ENCODE measurements at regions not wholly inside any gene's neighbourhood (a gene's known extent, or its start where the extent isn't known, plus 50 kb on each side); places are given as distances from the start of the nearest gene placed in this dataset.
A peak's percentile ranks its signal among the peaks of the same experiment; 100 is the strongest.
"Not testable (repeated sequence)": the region's sequence is repeated elsewhere in the genome, so short reads cannot be mapped to it uniquely, and the experiment has no call there.

DNA sequence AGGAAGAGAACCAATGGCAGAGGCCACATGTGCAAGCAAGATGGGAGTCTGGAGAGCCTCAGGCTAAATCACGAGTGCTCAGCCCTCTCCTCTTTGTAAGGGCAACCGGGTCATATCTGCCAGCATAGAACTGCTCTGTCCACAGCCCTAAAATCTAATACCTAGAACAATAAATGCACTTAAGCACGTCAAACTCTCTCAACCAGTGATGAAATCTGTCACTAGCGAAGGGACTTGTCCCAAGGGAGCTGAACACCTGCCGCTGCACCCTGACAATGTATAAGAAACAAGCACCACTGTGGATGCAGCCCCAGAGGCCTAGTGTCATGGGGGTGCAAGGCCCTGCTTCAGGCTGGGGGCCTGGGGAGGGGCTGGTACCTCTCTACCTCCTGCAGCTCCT is 82.5 kb downstream of the PRL start:
- ChIA-PET CTCF (no interaction called here), POLR2A (ENCODE audit: low non-redundant PET) (no interaction called here)
- TF ChIP-seq, protein P1, sequence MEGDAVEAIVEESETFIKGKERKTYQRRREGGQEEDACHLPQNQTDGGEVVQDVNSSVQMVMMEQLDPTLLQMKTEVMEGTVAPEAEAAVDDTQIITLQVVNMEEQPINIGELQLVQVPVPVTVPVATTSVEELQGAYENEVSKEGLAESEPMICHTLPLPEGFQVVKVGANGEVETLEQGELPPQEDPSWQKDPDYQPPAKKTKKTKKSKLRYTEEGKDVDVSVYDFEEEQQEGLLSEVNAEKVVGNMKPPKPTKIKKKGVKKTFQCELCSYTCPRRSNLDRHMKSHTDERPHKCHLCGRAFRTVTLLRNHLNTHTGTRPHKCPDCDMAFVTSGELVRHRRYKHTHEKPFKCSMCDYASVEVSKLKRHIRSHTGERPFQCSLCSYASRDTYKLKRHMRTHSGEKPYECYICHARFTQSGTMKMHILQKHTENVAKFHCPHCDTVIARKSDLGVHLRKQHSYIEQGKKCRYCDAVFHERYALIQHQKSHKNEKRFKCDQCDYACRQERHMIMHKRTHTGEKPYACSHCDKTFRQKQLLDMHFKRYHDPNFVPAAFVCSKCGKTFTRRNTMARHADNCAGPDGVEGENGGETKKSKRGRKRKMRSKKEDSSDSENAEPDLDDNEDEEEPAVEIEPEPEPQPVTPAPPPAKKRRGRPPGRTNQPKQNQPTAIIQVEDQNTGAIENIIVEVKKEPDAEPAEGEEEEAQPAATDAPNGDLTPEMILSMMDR (conservative IDR thresholded peaks at IDR 0.05; ENCODE audit: low read depth): no peak
- no peak for DNase-seq (ENCODE audit: low spot score)
- H3K27ac ChIP-seq: no peak overlapping the region

DNA sequence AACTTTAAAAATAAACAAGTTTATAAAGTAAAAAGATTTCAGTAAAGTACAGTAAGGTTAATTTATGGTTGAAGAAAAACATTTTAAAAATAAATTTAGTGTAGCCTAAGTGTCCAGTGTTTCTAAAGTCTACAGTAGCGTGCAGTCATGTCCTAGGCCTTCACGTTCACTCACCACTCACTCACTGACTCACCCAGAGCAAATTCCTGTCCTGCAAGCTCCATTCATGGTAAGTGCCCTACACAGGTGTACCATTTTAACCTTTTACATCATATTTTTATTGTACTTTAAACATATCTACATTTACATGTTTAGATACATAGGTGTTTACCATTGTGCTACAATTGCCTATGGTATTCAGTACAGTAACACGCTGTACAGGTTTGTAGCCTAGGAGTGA is 81.4 kb downstream of the PRL start:
- CTCF ChIA-PET; DNase-seq (ENCODE audit: low spot score); H3K27ac ChIP-seq; POLR2A ChIA-PET (ENCODE audit: low non-redundant PET): not testable (repeated sequence)

DNA sequence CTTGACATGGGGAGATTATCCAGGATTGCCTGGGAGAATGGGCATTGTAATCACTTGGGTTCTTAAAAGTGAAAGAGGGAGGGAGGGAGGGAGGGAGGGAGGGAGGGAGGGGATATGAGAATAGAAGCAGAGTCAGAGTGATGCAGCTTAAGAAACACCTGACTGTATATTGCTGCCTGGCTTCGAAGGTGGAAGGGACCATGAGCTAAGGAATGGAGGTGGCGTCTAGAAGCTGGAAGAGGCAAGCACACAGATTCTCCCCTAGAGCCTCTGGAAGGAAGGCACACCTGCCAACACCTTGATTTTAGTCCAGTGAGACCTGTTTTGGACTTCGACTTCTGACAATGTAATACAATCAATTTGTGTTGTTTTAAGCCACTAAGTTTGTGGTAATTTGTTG is 78.4 kb downstream of the PRL start:
- CTCF ChIA-PET: no interaction called here
- H3K27ac ChIP-seq: no peak overlapping the region
- TF ChIP-seq, protein P1 (conservative IDR thresholded peaks at IDR 0.05; ENCODE audit: low read depth): no peak
- DNase-seq (ENCODE audit: low spot score): no peak
- POLR2A ChIA-PET (ENCODE audit: low non-redundant PET): no interaction called here

DNA sequence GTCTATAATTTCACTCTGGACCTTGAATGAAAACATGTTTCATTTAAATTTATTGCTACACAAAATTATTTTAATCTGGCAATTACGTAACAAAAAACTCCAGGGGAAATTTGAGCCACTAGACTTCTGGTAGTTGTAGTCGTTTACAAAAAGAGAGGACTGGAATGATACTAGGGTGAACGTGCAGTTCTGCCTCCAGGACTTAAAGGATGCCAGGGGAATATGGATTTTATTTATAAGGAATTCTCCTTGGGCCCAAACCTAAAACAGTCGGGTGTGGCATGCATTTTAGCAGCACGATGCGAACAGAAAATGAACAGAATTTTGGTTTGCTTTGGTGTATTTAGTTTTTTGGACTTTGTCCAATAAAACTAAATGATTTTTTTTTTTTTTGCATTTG is 76.9 kb downstream of the PRL start:
- ChIA-PET POLR2A (ENCODE audit: low non-redundant PET) (no interaction called here), CTCF (interaction anchor here (0.8 kb wide), 1 partner anchor 17 kb away, joined by 4 read pairs; no protein-coding TSS in a partner anchor)
- no peak for DNase-seq (ENCODE audit: low spot score)
- no peak overlapping the region for H3K27ac ChIP-seq
- TF ChIP-seq, protein P1 (conservative IDR thresholded peaks at IDR 0.05; ENCODE audit: low read depth): no peak

DNA sequence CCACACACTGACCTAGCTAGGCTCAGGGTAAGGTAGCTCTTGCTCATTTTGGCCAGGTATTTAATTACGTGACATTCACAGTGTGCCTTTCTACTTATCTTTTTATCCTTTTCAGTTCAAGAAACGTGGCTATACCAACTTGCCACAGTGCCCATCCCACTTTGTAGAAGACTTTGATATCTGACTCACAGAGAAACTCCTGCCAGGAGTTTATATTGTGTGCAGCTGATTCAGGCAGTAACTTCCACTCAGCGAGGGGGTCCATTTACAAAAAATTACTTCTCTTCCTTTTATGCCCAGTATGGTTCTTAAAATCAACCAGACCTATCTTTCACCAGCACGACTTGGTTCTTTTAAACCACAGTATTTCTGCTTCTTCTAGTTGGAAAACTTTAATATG is 75.6 kb downstream of the PRL start:
- no peak overlapping the region for H3K27ac ChIP-seq

DNA sequence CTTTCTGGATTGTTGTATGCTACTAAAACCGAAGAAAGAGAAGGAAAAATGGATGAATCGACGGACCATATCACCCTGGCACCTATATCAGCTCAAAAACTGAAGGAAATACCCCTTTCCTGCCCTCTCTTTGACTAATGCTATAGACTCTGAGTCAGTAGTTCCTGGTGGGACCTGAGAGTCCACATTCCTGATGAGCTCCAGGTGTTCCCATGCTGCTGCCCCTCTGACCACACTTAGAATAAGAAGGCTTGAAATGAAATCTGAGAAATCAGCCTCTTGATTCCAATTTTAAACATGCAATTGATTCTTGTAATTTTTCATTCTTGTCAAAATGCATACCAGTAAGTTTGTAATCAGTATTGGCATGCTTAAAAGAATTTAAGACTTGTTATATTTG is 75.2 kb downstream of the PRL start:
- H3K27ac ChIP-seq: no peak overlapping the region
- TF ChIP-seq, protein P1 (conservative IDR thresholded peaks at IDR 0.05; ENCODE audit: low read depth): no peak
- ChIA-PET POLR2A (ENCODE audit: low non-redundant PET) (no interaction called here), CTCF (no interaction called here)
- DNase-seq (ENCODE audit: low spot score): peak; percentile 68

More for the DNA sequence above, 75.6 kb downstream of the PRL start:
- ChIA-PET POLR2A (ENCODE audit: low non-redundant PET) (no interaction called here), CTCF (no interaction called here)
- DNase-seq (ENCODE audit: low spot score): no peak
- TF ChIP-seq, protein P1 (conservative IDR thresholded peaks at IDR 0.05; ENCODE audit: low read depth): no peak

DNA sequence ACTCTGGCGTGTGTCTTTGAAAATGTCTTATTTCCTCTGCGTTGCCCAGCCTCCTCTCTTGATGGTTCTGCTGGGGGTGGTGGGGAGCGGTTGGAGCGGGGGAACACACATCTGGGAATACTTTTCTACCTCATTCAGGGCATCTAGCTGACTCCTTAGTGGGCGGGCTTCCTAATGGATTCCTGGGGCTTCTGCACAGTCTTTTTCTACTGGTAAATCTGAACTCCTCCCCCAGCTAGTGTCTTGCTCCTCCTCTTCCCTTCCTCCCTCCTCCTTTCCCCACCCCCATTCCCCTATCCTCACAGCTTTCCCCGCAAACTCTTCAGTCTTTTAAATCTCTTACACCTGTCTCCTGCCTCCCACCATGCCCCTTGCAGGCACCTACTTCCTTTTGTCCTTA is 74.4 kb downstream of the PRL start:
- POLR2A ChIA-PET (ENCODE audit: low non-redundant PET): no interaction called here
- DNase-seq (ENCODE audit: low spot score): no peak
- H3K27ac ChIP-seq: no peak overlapping the region
- TF ChIP-seq, protein P1 (conservative IDR thresholded peaks at IDR 0.05; ENCODE audit: low read depth): no peak
- CTCF ChIA-PET: no interaction called here

Data from RWPE1 (cell line).